Upper lobe of right lung (tissue), 1 donor: ENCODE measurements at regions not wholly inside any gene's neighbourhood (a gene's known extent, or its start where the extent isn't known, plus 50 kb on each side); places are given as distances from the start of the nearest gene placed in this dataset.
"Not testable (repeated sequence)": the region's sequence is repeated elsewhere in the genome, so short reads cannot be mapped to it uniquely, and the experiment has no call there.

Experiments
- ATAC-seq: fragments of 200-7000 bp; cut with Tn5 transposase; one replicate; pipeline ENCODE4 v1.9.1; 2020; ENCODE audit warnings: mild to moderate bottlenecking, moderate library complexity
- DNase-seq: peaks from one replicate; pipeline ENCODE4 v3.0.0-alpha.2; 2020
- H3K27ac ChIP-seq: fragments of 200-600 bp; one replicate; pipeline ENCODE4 v1.8.0; 2022
- H3K27me3 ChIP-seq: fragments of 200-600 bp; one replicate; pipeline ENCODE4 v1.8.0; 2022; ENCODE audit warnings: mild to moderate bottlenecking
- H3K36me3 ChIP-seq: fragments of 200-600 bp; one replicate; pipeline ENCODE4 v1.8.0; 2022
- H3K4me1 ChIP-seq: fragments of 200-600 bp; one replicate; pipeline ENCODE4 v1.8.0; 2022
- H3K4me3 ChIP-seq: fragments of 200-600 bp; one replicate; pipeline ENCODE4 v1.8.0; 2022; ENCODE audit warnings: mild to moderate bottlenecking
- H3K9me3 ChIP-seq: fragments of 200-600 bp; one replicate; pipeline ENCODE4 v1.8.0; 2022
- intact Hi-C: fragments of 100-400 bp; cut with DNase I; formaldehyde crosslinking; loops from one replicate; pipeline ENCODE4 v1.11.0; 2022
- donor health status: DM: no; HTN: yes; CAD: no; lungs with severe emphysema.

DNA sequence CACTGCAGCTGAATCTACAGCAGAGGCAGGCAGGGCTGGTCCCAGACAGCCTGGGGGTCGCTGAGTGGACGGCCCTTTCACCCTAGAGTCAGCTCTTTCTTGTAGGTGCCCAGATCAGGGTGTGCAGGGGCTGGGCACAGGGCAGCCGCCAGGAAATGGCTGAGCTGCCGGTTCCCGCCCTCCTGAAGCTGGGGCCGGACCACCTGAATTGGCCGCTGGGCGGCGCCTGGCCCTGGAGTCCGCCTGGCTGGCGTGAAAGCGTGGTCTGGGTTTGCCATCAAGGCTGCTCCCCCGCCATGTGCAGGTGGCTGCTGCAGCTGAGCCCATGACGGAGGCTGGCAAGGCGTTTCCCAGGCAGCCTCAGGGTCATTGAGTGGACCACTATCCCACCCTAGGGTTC lies 85.7 kb downstream of the POTEM start:
- H3K4me3 ChIP-seq, H3K27ac ChIP-seq, intact Hi-C loops, H3K27me3 ChIP-seq, H3K9me3 ChIP-seq, H3K36me3 ChIP-seq, DNase-seq, H3K4me1 ChIP-seq: not testable (repeated sequence)
- ATAC-seq, result peak; percentile 21

DNA sequence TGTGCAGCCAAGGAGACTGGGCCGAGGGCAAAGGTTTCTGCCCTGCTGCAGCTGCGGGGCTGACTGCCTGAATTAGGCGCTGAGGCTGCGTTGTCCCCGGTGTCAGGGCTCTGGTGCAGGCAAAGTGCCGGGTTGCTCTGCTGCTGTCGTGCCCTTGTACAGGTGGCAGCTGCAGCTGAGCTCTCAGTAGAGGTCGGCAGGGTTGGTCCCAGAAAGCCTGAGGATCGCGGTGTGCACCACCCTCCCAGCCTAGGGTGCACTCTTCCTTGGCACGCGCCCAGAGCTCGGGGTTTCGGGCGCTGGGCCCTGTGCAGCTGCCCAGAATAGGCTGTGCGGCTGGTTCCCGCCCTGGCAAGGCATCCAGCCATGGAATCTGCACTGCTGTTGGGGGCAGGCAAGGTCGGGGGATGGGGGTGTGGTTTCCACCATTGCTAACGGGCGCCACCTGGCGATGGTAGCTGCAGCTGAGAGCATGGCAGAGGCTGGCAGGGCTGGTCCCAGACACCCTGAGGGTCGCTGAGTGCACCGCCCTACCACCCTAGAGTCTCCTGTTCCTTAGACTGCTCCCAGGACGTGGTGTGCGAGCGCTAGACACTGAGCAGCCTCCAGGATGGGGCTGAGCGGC lies 86.3 kb downstream of the POTEM start:
- H3K27me3 ChIP-seq, H3K27ac ChIP-seq, H3K36me3 ChIP-seq, H3K4me1 ChIP-seq, intact Hi-C loops, H3K4me3 ChIP-seq, DNase-seq, H3K9me3 ChIP-seq: not testable (repeated sequence)
- peak; percentile 89 for ATAC-seq

DNA sequence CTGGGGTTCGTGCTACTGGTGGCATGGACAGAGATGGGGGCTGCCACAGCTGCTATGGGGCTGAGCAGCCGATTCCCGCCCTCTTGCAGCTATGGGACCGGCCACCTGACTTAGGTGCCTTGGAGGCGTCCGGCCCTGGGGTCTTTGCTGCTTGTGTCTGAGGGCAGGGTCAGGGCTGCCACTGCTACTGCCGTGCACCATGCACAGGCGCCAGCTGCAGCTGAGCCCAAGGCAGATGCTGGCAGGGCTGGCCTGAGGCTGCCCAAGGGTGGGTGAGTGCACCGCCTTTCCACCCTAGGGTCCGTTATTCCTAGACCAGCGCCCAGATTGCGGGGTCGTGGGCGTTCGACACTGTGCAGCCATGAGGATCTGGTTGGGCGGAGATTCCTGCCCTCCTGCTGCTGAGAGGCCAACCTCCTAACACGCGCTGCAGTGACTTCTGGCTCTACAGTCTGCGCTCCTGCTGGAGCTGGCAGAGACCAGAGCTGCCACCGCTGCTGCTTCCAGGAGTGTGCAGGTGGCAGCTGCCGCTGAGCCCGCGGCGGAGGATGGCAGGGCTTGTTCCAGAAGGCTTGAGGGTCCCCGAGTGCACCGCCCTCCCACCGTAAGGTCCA lies 87.0 kb downstream of the POTEM start:
- ATAC-seq, intact Hi-C loops: not testable (repeated sequence)

DNA sequence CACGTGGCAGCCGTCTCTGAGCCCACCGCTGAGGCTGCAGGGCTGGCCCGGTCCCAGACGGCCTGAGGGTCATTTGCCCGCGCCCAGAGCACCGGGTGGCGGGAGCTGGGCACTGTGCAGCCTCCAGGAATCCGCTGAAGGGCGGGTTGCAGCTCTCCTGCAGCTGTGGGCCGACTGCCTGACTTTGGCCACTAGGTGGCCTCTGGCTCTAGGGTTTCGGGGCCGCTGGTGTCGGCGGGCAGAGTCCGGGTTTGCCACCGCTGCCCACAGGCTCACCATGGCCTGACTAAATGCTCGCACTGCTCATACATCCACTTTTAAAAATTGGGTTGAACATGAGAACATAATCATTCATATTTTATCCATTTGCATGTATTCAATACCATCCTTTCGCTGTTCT lies 87.7 kb downstream of the POTEM start:
- peak; percentile 77 for ATAC-seq

More for the DNA sequence above, 87.0 kb downstream of the POTEM start:
- H3K4me1 ChIP-seq, H3K27me3 ChIP-seq, H3K9me3 ChIP-seq, H3K27ac ChIP-seq, DNase-seq, H3K36me3 ChIP-seq, H3K4me3 ChIP-seq: not testable (repeated sequence)

DNA sequence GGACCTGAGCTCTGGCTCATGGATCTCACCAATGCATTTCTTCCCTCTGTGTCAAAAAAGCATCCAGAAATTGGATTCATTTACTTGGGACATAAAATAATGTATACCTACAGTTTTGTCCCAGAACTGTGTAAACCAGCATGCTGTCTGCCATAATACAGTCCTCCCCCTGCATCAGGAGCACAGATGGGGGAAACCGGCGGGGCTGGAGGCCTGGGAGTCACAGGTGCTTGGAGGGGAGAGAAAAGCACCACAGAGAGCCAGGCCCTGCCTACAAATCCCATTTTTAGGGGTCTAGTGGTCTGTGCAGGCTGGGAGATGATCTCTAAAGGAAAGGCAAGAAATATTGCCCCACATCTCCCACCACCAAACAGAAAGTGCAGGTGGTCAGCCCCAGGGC lies 91.8 kb downstream of the POTEM start:
- H3K27ac ChIP-seq, ATAC-seq, H3K9me3 ChIP-seq, H3K36me3 ChIP-seq, H3K4me1 ChIP-seq, intact Hi-C loops, H3K4me3 ChIP-seq, H3K27me3 ChIP-seq: not testable (repeated sequence)
- DNase-seq, result peak; percentile 61

More for the DNA sequence above, 87.7 kb downstream of the POTEM start:
- H3K9me3 ChIP-seq, H3K4me3 ChIP-seq, intact Hi-C loops, H3K27ac ChIP-seq, H3K27me3 ChIP-seq, H3K36me3 ChIP-seq, DNase-seq, H3K4me1 ChIP-seq: not testable (repeated sequence)

DNA sequence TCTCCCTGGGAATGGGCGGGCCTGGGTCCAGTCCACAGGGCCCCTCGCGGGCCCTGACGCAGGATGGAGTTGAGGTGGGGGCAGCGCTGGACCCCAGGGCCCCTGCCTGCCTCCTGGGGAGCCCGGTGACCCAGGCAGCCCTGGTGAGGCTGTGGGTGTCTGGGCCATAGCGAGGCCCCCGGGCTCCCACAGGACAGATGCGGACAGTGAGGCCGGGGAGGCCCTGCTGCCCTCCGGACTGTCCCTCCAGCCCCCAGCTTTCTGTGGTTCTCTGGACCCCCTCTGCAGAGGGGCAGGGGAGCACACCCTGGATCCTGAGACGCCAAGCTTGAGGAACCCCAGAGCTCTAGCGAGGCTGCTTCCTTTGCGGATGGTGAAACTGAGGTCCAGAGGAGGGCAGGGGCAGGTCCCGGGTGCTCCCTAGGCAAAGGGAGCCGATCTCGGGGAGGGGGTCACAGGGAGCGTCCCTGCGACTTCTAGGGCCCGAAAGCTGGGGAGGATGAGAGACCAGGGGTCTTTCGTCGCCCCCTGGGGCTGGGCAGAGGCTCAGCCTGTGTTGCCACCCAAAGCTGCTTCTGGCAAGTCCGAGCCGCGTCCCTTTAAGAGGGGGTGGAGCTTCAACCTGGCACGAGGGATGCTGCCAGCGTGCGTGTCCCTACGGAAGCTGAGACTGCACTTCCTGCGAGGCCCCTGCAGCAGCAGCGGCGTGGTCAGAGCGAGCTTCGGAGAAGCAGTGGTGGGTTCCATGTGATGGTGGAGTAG lies 94.6 kb downstream of the POTEM start:
- H3K9me3 ChIP-seq, DNase-seq, H3K4me3 ChIP-seq, intact Hi-C loops, H3K27me3 ChIP-seq, H3K27ac ChIP-seq, H3K36me3 ChIP-seq, H3K4me1 ChIP-seq: not testable (repeated sequence)
- peak; percentile 90 for ATAC-seq

DNA sequence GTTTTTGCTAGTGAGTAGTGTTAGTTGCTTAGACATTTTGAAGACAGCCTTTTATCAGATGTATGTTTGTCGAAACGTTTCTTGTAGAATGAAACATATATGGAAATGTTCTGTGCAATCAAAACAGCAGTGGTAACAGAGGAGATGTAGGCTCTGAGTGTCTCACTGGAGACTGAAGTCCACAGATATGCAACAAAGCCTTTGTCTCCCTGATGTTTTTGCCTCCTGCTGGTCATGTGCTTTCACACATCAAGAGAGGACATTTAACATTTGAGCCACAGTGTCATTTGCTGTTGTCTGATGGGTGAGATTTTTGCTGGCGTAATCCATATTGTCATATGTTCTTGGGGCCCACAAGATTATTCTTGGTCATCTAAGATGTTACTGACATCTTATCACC lies 101.7 kb downstream of the POTEM start:
- DNase-seq, H3K27ac ChIP-seq, H3K27me3 ChIP-seq, H3K4me1 ChIP-seq, H3K9me3 ChIP-seq, intact Hi-C loops, H3K4me3 ChIP-seq, ATAC-seq, H3K36me3 ChIP-seq: not testable (repeated sequence)

DNA sequence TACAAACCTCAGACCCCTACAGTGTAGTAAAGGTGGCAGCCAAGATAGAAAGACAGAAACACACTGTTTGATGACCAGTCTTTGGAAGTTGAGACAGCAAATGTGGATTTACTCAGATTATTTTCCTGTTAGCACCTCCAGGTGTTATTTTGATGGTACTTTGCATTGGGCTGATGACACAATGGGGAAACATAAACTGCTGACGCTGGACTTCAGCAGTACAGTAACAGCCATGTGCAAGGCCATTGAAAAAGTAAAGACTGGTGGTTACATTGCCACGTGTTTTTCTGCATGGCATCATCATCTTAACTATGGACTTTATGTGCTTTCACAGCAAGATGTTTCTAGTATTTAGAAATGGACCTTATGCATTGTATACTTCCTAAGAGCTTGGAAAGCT lies 105.3 kb downstream of the POTEM start:
- H3K9me3 ChIP-seq, H3K27me3 ChIP-seq, H3K4me1 ChIP-seq, DNase-seq, H3K27ac ChIP-seq, H3K4me3 ChIP-seq, ATAC-seq, H3K36me3 ChIP-seq, intact Hi-C loops: not testable (repeated sequence)

DNA sequence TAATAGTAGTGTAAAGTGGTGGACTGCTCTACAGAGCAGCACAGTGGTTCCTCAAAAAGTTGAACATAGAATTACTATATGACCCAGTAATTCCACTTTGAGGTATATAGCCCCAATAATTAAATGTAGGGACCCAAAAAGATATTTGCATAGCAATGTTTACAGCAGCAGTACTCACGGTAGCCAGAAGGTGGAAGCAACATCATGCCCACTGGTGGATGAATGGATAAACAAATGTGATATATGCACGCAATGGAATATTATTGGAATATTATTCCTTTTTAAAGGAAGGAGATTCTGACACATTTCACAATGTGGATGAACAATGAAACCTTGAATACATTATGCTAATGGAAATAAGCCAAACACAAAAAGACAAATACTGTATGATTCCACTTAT lies 121.4 kb downstream of the POTEM start:
- H3K27me3 ChIP-seq, H3K9me3 ChIP-seq, DNase-seq, H3K4me1 ChIP-seq, H3K4me3 ChIP-seq, H3K36me3 ChIP-seq, ATAC-seq, intact Hi-C loops, H3K27ac ChIP-seq: not testable (repeated sequence)

DNA sequence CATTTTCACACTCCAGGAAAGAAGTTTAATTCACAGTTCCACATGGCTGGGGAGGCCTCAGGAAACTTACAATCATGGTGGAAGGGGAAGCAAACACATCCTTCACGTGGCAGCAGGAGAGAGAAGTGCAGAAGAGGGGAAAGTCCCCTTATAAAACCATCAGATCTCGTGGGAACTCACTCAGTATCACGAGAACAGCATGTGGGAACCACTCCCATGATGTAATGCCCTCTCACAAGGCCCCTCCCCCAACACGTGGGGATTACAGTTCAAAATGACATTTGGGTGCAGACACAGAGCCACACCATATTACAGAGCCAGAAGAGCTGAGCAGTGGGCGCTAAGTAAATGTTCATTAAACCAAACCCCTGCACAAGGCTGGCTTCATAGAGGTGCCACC lies 126.0 kb downstream of the POTEM start:
- H3K27me3 ChIP-seq, ATAC-seq, H3K27ac ChIP-seq, H3K4me3 ChIP-seq, H3K36me3 ChIP-seq, H3K4me1 ChIP-seq, DNase-seq, intact Hi-C loops, H3K9me3 ChIP-seq: not testable (repeated sequence)

DNA sequence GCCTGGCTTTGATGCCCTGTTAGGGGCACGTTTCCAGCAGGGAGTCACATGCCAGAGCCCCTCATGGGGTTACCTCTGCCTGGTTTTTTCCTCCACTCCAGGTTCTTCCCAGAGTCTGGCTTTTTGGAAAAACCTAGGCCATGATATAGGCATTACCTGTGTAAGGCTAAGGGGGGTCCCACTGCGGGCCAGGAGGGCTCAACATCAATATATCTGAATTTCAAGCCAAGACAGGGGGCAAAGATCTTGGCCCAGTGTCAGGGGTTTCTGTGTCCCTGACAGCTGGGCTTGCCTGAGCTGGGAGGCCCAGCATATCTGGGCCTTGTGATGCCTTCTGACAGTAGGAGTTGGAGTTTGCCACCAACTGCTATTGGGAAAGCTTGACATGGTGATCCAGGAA lies 127.5 kb downstream of the POTEM start:
- H3K27me3 ChIP-seq, H3K27ac ChIP-seq, H3K4me3 ChIP-seq, H3K9me3 ChIP-seq, H3K36me3 ChIP-seq, H3K4me1 ChIP-seq, ATAC-seq, DNase-seq, intact Hi-C loops: not testable (repeated sequence)

DNA sequence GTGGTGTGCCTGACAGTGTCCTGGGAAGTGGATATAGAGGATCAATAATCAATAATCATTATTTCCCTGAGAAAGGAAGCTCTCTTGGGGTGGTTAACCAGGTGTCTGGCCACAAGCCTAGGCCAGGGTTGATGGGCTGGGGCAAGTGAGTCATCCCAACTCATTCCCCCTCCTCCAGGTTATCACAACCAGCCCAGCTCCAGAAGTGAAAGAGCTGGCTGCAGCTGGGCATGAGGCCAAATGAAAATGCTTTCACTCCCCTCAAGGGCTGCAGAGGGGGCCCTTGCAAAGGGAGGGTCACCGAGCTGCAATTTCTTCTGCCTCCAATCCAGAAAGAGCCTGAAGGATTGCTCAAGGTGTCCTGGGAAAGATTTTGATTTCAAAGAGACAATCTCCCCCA lies 127.9 kb downstream of the POTEM start:
- H3K9me3 ChIP-seq, intact Hi-C loops, H3K27me3 ChIP-seq, DNase-seq, H3K4me3 ChIP-seq, H3K4me1 ChIP-seq, H3K27ac ChIP-seq, H3K36me3 ChIP-seq: not testable (repeated sequence)
- peak; percentile 9 for ATAC-seq

DNA sequence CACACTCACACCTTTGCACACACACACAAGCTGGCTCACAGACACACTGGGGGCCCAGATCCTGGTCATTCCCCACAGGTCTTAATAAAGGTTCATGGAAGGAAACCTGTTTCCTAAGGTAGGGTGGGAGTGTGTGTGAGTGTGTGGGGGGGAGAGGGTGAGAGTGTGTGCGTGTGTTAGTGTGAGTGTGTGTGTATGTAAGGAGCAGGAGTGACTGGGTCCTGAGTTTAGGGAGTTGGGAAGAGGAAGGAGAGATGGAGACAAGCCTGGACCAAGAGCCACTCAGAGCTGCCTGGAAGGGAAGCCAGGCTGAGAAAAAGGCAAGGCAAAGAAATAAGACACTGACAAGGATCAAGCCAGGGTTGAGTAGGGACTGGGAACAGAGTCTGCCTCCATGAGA lies 129.2 kb downstream of the POTEM start:
- H3K9me3 ChIP-seq, DNase-seq, H3K4me3 ChIP-seq, intact Hi-C loops, H3K36me3 ChIP-seq, H3K27me3 ChIP-seq, H3K4me1 ChIP-seq, H3K27ac ChIP-seq: not testable (repeated sequence)
- ATAC-seq, result peak; percentile 1

DNA sequence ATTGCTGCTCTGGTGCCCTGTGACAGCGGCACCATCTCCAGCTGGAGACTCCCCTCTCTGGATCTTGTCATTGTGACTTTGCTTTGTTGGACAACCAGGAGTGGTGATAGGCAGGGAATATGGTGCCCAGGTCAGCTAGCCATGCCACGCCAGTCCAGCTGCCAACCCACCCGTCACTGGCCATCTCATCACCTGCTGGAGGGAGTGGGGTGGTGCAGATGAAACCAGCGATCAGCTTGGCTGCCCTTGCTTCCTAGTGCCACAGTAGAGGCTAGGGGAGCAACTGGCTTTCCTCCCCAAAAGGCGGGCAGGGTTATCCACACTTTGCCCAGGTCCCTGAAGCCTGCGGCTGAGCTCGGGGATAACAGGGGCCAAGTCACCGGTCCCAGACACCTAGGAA lies 129.6 kb downstream of the POTEM start:
- H3K36me3 ChIP-seq, H3K27me3 ChIP-seq, intact Hi-C loops, H3K4me1 ChIP-seq, H3K4me3 ChIP-seq, H3K9me3 ChIP-seq, H3K27ac ChIP-seq, ATAC-seq: not testable (repeated sequence)
- DNase-seq, result peak; percentile 68
